Mucosa of descending colon (tissue), 3 donors: ENCODE measurements at regions not wholly inside any gene's neighbourhood (a gene's known extent, or its start where the extent isn't known, plus 50 kb on each side); places are given as distances from the start of the nearest gene placed in this dataset.

Source experiments
- ATAC-seq: fragments of 200-7000 bp; cut with Tn5 transposase; one replicate; pipeline ENCODE4 v1.9.1; 2020; ENCODE audit warnings: mild to moderate bottlenecking, moderate library complexity
- DNase-seq, 3 donors: peaks; one replicate each; pipeline ENCODE4 v3.0.0-alpha.2; 2020
- H3K36me3 ChIP-seq: fragments of 200-600 bp; one replicate; pipeline ENCODE4 v1.8.0; 2021; ENCODE audit warnings: low read depth, mild to moderate bottlenecking
- H3K4me1 ChIP-seq: fragments of 200-600 bp; one replicate; pipeline ENCODE4 v1.8.0; 2021; ENCODE audit warnings: low read depth, mild to moderate bottlenecking
- H3K4me3 ChIP-seq: fragments of 200-600 bp; one replicate; pipeline ENCODE4 v1.8.0; 2021; ENCODE audit warnings: mild to moderate bottlenecking
- H3K9me3 ChIP-seq: fragments of 200-600 bp; one replicate; pipeline ENCODE4 v1.8.0; 2021; ENCODE audit warnings: mild to moderate bottlenecking
- intact Hi-C, 2 donors: fragments of 100-400 bp; cut with DNase I in 1 of 2; cut with micrococcal nuclease in 1 of 2; formaldehyde crosslinking; loops; one replicate each; pipeline versions ENCODE4 v1.11.0 to v1.11.1; 2022; cut with DNase I, micrococcal nuclease
- TF ChIP-seq, protein P1 (sequence below): fragments of 200-600 bp; IDR thresholded peaks from one replicate; pipeline ENCODE4 v1.8.0; 2022; ENCODE audit warnings: antibody characterized with exemption, mild to moderate bottlenecking
- donor health status: DM: no; HTN: no; CAD: no; lungs with moderate emphysema.
- donor health status: DM: no; HTN: no; CAD: no.
- donor health status: DM: no; HTN: yes; CAD: no.

DNA sequence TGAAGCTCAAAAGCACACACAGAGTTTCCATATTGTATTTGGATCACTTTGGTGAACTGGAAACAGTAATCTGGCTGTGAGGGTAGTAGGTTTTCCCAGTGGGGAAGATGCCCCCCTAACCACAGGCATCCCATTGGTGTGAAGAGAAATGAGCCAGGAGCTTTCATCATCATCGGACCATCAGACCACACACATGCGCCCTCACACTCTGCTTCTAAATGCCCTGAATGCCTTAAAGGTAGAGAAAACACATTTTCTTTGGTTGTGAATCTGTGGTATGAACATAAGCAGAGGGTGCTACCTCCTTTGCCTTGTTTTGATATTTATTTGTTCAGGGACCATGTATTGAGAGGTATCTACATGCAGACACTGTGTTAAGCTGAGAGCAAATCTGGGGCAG lies 79.0 kb upstream of the DNAH14 start:
- DNase-seq (no peak), ATAC-seq (no peak)
- intact Hi-C loops = loop anchor here in 1 of 2 donors (10.0 kb wide), 1 partner anchor 336 kb away; no protein-coding TSS in a partner anchor
- TF ChIP-seq, protein P1, sequence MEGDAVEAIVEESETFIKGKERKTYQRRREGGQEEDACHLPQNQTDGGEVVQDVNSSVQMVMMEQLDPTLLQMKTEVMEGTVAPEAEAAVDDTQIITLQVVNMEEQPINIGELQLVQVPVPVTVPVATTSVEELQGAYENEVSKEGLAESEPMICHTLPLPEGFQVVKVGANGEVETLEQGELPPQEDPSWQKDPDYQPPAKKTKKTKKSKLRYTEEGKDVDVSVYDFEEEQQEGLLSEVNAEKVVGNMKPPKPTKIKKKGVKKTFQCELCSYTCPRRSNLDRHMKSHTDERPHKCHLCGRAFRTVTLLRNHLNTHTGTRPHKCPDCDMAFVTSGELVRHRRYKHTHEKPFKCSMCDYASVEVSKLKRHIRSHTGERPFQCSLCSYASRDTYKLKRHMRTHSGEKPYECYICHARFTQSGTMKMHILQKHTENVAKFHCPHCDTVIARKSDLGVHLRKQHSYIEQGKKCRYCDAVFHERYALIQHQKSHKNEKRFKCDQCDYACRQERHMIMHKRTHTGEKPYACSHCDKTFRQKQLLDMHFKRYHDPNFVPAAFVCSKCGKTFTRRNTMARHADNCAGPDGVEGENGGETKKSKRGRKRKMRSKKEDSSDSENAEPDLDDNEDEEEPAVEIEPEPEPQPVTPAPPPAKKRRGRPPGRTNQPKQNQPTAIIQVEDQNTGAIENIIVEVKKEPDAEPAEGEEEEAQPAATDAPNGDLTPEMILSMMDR = no peak
- Histone ChIP-seq H3K4me3 (no peak overlapping the region), H3K9me3 (no peaks in the 10 kb centered on the region), H3K4me1 (no peaks in the 10 kb centered on the region), H3K36me3 (no peaks in the 10 kb centered on the region)

DNA sequence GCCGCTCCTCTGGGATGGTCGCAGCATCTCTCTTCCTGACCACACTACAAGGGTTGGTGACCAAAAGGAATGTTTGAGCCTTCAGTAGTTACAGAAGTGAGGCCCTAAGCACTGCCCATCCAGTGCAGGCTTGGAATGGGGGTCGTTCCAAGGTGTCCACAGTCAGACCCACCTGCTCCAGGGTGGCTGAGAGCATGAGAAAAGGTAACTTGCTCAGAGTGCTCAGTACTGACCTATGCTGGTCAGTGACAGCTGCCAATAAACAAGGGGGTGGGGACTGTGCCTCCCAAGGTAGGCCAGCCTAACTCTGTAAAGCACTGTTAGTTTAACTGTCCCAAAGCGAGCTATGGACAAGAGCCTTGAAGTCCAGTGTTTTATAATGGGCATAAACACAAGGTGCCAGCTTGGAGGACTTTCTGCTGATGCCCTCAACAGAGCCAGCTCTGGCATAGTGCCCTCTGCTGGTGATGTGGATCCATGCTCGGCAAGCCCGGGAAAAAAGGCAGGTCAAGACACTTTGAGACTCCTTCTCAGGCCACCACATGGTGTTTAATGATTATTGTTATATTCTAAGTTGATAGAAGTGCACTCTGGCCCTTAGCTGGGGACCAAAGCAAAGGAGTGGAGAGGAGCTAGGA lies 78.1 kb upstream of the DNAH14 start:
- intact Hi-C loops = loop anchor here in 1 of 2 donors (10.0 kb wide), 1 partner anchor 337 kb away; no protein-coding TSS in a partner anchor

DNA sequence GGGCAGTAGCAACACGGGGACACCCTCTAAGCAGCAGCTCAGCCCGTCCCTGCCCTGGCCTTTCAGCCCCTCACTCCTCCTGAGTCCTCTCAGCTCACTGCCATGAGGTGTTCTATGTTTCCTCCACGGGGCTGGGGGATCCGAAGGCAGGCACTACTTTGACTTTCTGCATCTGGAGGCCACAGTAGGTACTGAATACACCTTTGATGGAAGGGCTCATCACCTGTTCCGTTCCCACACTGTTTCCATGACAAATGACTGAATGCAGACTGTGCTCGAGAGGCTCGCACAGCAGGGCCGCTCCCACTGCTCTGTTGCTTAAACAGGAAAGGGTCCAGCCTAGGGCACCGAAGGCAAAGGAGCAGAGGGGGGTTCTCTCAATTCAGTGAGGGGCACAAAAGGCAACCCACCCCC lies 77.6 kb upstream of the DNAH14 start:
- intact Hi-C loops = loop anchor here in 1 of 2 donors (10.0 kb wide), 1 partner anchor 337 kb away; no protein-coding TSS in a partner anchor
- ATAC-seq (peak; percentile 21), DNase-seq (no peak)
- H3K4me1 ChIP-seq = no peaks in the 10 kb centered on the region
- no peaks in the 10 kb centered on the region for H3K36me3 ChIP-seq
- H3K9me3 ChIP-seq = no peaks in the 10 kb centered on the region
- TF ChIP-seq, protein P1 = no peak
- no peak overlapping the region for H3K4me3 ChIP-seq

More for the DNA sequence above, 78.1 kb upstream of the DNAH14 start:
- peak; percentile 55 to 85 (median 79) for DNase-seq
- Histone ChIP-seq H3K36me3 (no peaks in the 10 kb centered on the region), H3K4me3 (no peak overlapping the region), H3K9me3 (no peaks in the 10 kb centered on the region), H3K4me1 (no peaks in the 10 kb centered on the region)
- ATAC-seq = peak; percentile 84
- TF ChIP-seq, protein P1 = peak; percentile 63

DNA sequence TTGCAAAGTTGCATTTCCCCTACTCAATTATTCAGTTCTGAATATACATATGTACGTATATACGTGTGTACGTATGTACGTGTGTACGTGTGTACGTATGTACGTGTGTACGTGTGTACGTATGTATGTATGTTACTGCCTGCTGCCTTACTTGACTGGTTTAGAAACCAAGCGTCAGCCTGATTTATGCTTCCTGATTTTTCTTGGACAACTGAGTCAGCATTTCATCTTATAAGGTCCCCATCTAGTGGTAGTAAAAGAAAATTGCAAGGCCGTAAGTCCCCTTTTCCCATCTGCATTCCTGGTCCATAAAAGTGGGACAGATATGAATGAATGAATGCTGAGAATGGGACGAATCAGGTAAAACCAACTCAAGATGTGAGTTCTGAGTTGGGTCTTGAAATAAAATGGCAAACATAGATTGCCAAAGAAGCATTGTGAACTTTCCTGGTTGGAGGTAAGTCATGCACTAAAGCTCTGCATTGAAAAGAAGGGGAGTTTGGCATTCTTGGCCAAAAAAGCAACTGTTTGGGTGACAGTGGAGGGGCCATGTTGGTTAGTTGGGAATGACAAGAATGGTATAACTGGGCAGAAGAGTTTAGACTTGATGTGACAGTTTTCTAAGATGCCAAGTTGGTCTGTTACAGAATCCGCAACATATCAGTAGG lies 76.4 kb upstream of the DNAH14 start:
- Histone ChIP-seq H3K4me3 (no peak overlapping the region), H3K36me3 (no peaks in the 10 kb centered on the region), H3K4me1 (no peaks in the 10 kb centered on the region), H3K9me3 (no peaks in the 10 kb centered on the region)
- TF ChIP-seq, protein P1 = peak; percentile 45
- DNase-seq (peak in 1 of 3 donors; percentile 17), ATAC-seq (peak; percentile 60)
- intact Hi-C loops = loop anchor here in 1 of 2 donors (10.0 kb wide), 1 partner anchor 338 kb away; no protein-coding TSS in a partner anchor

DNA sequence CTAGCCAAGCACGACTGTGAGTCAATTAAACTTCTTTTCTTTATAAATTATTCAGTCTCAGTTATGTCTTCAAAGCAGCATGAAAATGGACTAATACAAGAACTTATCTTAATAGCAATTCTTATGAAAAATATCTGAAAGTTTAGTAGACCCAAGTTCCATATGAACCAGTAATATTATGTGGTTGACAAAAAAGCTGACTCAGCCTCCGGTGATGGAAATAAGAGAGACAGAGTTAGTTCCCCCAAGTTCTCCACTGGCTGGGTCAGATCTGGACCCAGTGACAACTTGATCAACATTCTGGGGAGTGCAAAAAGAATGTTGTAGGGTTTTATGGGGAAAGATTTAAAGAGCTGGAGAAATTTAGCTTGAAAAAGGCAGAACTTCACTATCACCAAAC lies 72.5 kb upstream of the DNAH14 start:
- ATAC-seq = no peak
- H3K4me1 ChIP-seq = no peaks in the 10 kb centered on the region
- TF ChIP-seq, protein P1 = no peak
- intact Hi-C loops = loop anchor here in 1 of 2 donors (10.0 kb wide), 1 partner anchor 342 kb away; no protein-coding TSS in a partner anchor
- H3K36me3 ChIP-seq = no peaks in the 10 kb centered on the region
- H3K4me3 ChIP-seq = no peak overlapping the region
- no peaks in the 10 kb centered on the region for H3K9me3 ChIP-seq
- DNase-seq = no peak
